Immature natural killer cell (primary cell): ENCODE measurements at regions not wholly inside any gene's neighbourhood (a gene's known extent, or its start where the extent isn't known, plus 50 kb on each side); places are given as distances from the start of the nearest gene placed in this dataset.

Experiments used
- DNase-seq, 3 donors: peaks; one replicate each; pipeline ENCODE4 v3.0.0; 2022; ENCODE audit warnings: mixed read lengths in 1 of 3
- H3K27ac Mint-ChIP-seq, 6 donors: one replicate each; pipeline ENCODE4 v1.8.0; 2020; ENCODE audit warnings: mixed read lengths in 6 of 6, mild to moderate bottlenecking in 5 of 6, inconsistent platforms in 4 of 6, moderate library complexity in 3 of 6
- H3K27me3 Mint-ChIP-seq, 3 donors: one replicate each; pipeline ENCODE4 v1.8.0; 2020 to 2021; ENCODE audit warnings: low read depth in 3 of 3, mild to moderate bottlenecking in 3 of 3, mixed read lengths in 3 of 3, moderate library complexity in 3 of 3, inconsistent platforms in 1 of 3
- H3K36me3 Mint-ChIP-seq, 3 donors: one replicate each; pipeline ENCODE4 v1.8.0; 2020; ENCODE audit warnings: mixed read lengths in 3 of 3, inconsistent platforms in 2 of 3, mild to moderate bottlenecking in 2 of 3
- H3K4me1 Mint-ChIP-seq, 2 donors: one replicate each; pipeline ENCODE4 v1.8.0; 2020; ENCODE audit warnings: inconsistent platforms in 2 of 2, mild to moderate bottlenecking in 2 of 2, mixed read lengths in 2 of 2, moderate library complexity in 1 of 2
- H3K4me3 Mint-ChIP-seq, 5 donors: one replicate each; pipeline ENCODE4 v1.8.0; 2020; ENCODE audit warnings: mild to moderate bottlenecking in 5 of 5, mixed read lengths in 5 of 5, inconsistent platforms in 3 of 5, moderate library complexity in 3 of 5
- H3K9me3 Mint-ChIP-seq, 6 donors: one replicate each; pipeline ENCODE4 v1.8.0; 2020; ENCODE audit warnings: mild to moderate bottlenecking in 6 of 6, mixed read lengths in 6 of 6, inconsistent platforms in 4 of 6, moderate library complexity in 3 of 6

DNA sequence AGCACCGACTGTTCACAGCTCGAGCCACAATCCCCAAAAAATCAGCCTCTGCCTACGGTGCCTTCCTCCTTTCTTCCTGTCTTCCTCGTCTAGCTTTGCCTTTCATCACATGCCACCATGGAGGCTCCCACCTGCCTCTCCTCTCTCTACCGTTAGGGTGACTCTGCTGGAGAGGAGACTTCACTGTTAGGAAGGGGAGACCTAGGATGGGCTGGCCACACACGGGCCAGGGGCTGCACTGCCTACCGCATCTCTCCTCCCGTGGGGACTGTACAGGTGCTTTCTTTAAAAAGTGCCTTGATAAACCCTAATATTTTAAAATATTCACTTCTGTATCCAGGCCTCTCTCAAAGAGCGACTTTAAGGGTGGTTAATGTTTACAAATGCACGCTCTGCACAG lies 1104.7 kb downstream of the BCL11B start:
- peaks cover 1 to 4% (median 2%) of the 10 kb centered on the region in 3 donors for H3K27me3 Mint-ChIP-seq
- no peak overlapping the region for H3K4me3 Mint-ChIP-seq
- no peak for DNase-seq
- H3K4me1 Mint-ChIP-seq = peaks cover 21 to 27% of the 10 kb centered on the region in 2 donors
- no peaks in the 10 kb centered on the region for H3K9me3 Mint-ChIP-seq
- no peak overlapping the region for H3K27ac Mint-ChIP-seq
- peaks cover 0 to 9% (median 0%) of the 10 kb centered on the region in 3 donors for H3K36me3 Mint-ChIP-seq

DNA sequence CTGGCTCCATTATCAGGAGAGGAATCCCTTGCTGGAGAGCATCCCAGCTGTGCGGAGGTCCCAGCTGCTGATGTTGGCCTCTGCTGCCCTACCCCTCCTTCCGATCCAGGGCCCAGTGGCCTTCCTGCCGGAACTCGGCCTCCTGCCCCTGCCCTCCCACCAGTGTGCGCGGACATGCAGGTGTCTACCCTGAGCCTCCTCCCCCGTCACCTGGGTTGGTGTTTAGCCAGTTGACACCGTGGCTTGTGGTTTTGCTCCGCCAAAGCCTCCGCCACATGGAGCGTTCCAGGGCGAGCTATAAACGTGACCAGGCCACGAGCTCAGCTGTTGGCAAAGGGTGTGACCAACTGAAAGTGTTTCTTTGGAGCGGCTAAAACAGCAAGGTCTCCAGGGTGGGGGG lies 1104.3 kb downstream of the BCL11B start:
- peaks cover 25 to 31% of the 10 kb centered on the region in 2 donors for H3K4me1 Mint-ChIP-seq
- no peak overlapping the region for H3K4me3 Mint-ChIP-seq
- H3K9me3 Mint-ChIP-seq = no peaks in the 10 kb centered on the region
- H3K27me3 Mint-ChIP-seq = peaks cover 1 to 2% (median 2%) of the 10 kb centered on the region in 3 donors
- no peak overlapping the region for H3K27ac Mint-ChIP-seq
- peaks cover 0 to 9% (median 0%) of the 10 kb centered on the region in 3 donors for H3K36me3 Mint-ChIP-seq
- DNase-seq = peak in 1 of 3 donors; percentile 9

DNA sequence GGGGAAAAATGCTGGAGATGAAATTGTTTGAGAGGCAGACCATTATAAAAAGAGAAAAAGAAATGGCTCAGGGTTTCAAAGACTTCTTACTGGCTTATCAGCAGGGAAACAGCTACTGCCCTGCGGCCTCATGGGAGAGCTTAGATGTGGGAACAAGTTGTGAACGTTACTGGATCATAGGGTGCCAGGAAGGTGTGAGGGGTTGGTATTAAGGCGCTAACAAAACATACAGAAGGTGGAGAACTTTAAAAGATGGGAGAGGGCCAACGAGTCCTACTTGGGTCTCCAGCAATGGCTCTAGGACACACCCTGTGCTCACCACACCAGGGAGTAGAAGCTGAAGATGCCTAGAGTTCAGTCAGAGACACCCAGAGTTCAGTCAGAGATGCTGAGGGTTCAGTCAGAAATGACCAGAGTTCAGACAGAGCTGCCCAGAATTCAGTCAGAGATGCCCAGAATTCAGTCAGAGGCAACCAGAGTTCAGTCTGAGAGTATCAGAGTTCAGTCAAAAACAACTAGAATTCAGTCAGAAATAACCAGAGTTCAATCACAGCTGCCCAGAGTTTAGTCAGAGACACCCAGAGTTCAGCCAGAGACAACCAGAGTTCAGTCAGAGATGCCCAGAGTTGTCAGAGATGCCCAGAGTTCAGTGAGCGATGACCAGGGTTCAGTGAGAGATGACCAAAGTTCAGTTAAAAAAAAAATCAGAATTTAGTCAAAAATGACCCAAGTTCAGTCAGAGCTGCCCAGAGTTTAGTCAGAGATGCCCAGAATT lies 1103.6 kb downstream of the BCL11B start:
- DNase-seq = no peak
- Mint-ChIP-seq H3K27ac (peak overlapping the region in 3 of 6 donors; percentile 50 to 81 (median 62)), H3K4me1 (peaks cover 32 to 38% of the 10 kb centered on the region in 2 donors), H3K27me3 (peaks cover 1 to 2% (median 1%) of the 10 kb centered on the region in 3 donors), H3K9me3 (no peaks in the 10 kb centered on the region), H3K4me3 (peak overlapping the region in 1 of 5 donors; percentile 18), H3K36me3 (peaks cover 0 to 9% (median 0%) of the 10 kb centered on the region in 3 donors)

DNA sequence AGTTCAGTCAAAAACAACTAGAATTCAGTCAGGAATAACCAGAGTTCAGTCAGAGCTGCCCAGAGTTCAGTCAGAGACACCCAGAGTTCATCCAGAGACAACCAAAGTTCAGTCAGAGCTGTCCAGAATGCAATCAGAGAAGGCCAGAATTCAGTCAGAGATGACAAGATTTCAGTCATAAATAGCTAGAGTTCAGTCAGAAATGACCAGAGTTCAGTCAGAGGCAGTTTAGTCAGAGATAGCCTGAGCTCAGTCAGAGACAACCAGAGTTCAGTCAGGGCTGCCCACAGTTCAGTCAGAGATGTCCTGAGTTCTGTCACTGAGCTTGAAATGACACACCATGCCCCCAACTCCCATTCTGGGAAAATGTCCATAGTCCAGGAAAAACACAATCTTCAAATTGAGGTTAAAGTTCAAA lies 1102.8 kb downstream of the BCL11B start:
- H3K27ac Mint-ChIP-seq = peak overlapping the region in 3 of 6 donors; percentile 50 to 90 (median 68)
- no peak for DNase-seq
- peaks cover 0 to 9% (median 0%) of the 10 kb centered on the region in 3 donors for H3K36me3 Mint-ChIP-seq
- H3K4me1 Mint-ChIP-seq = peaks cover 40 to 45% of the 10 kb centered on the region in 2 donors
- H3K27me3 Mint-ChIP-seq = peaks cover under 1 to 2% (median 1%) of the 10 kb centered on the region in 3 donors
- H3K9me3 Mint-ChIP-seq = no peaks in the 10 kb centered on the region
- H3K4me3 Mint-ChIP-seq = no peak overlapping the region

DNA sequence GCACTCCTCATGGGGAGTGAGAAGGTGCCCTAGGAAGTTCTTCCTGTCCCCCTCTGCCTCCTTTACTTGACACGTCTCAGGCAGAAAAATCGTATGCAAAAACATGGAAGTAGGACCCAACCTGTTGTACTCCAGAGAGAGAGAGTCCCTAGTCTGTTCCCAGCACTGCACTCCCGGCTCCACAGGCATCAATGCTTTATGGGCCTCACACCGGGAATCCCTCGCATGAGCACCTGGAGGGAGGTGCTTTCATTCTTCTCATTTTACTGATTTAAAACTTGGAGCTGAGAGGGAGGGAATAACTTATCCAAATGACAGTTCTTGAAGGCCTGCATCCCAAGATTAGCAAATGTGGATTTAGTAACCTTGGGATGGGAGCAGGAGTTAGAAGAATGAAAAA lies 1101.4 kb downstream of the BCL11B start:
- Mint-ChIP-seq H3K4me1 (peaks cover 54 to 58% of the 10 kb centered on the region in 2 donors), H3K27me3 (peaks cover 0 to 2% (median 1%) of the 10 kb centered on the region in 3 donors), H3K9me3 (no peaks in the 10 kb centered on the region), H3K4me3 (no peak overlapping the region), H3K36me3 (peaks cover 0 to 9% (median 0%) of the 10 kb centered on the region in 3 donors), H3K27ac (peak overlapping the region in 2 of 6 donors; percentile 50 to 88)
- DNase-seq = no peak

DNA sequence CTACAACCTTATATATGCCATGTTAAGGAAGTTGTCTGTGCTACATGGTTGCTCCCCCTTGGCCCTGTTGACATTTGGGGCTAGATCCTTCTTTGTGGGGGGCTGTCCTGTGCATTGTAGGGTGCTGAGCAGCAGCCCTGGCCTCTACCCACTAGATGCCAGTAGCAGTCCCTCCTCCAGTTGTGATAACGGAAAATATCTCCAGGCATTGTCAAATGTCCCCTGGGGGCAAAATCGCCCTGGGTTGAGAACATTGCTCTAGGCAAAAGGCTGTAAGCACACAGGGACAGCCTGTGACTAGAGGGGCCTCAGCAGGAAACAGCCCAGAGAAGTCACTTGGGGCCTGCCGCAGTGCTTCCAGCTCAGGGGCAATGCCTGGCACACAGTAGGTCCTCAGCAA lies 1100.3 kb downstream of the BCL11B start:
- peaks cover 54 to 60% of the 10 kb centered on the region in 2 donors for H3K4me1 Mint-ChIP-seq

DNA sequence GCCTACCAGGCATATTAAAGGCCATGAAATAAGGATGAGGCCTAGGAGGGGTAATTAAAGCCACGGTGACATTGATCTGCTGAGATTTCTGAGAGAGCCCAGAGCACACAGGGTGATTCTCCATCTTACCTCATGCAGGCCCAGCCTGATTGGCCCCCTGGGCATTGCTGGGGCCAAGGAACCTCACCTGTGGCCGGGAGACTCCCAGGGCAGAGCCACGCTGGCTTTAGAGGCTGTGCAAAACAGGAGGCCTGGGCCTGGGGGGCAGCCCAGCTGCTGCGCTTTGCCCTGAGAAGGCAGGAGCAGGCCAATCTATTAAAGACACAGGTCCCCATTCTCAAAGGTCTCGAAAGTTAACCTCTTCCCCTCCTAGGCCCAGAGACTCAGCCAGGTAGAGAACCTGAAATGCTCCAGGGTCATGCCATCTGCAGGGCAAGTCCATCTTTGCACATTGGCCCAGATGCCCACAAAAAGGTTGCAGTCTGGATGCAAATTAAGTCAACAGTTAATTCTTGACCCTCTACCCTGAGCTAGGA lies 1099.7 kb downstream of the BCL11B start:
- H3K9me3 Mint-ChIP-seq = no peaks in the 10 kb centered on the region
- peaks cover under 1 to 3% (median 2%) of the 10 kb centered on the region in 3 donors for H3K27me3 Mint-ChIP-seq
- H3K36me3 Mint-ChIP-seq = peaks cover 0 to 13% (median 0%) of the 10 kb centered on the region in 3 donors
- peak overlapping the region in 1 of 5 donors; percentile 78 for H3K4me3 Mint-ChIP-seq
- no peak for DNase-seq
- peak overlapping the region in 1 of 6 donors; percentile 88 for H3K27ac Mint-ChIP-seq
- H3K4me1 Mint-ChIP-seq = peaks cover 56 to 60% of the 10 kb centered on the region in 2 donors

More for the DNA sequence above, 1100.3 kb downstream of the BCL11B start:
- no peak overlapping the region for H3K4me3 Mint-ChIP-seq
- peaks cover 0 to 3% (median 2%) of the 10 kb centered on the region in 3 donors for H3K27me3 Mint-ChIP-seq
- peaks cover 0 to 13% (median 0%) of the 10 kb centered on the region in 3 donors for H3K36me3 Mint-ChIP-seq
- no peaks in the 10 kb centered on the region for H3K9me3 Mint-ChIP-seq
- peak overlapping the region in 4 of 6 donors; percentile 40 to 88 (median 72) for H3K27ac Mint-ChIP-seq
- no peak for DNase-seq

DNA sequence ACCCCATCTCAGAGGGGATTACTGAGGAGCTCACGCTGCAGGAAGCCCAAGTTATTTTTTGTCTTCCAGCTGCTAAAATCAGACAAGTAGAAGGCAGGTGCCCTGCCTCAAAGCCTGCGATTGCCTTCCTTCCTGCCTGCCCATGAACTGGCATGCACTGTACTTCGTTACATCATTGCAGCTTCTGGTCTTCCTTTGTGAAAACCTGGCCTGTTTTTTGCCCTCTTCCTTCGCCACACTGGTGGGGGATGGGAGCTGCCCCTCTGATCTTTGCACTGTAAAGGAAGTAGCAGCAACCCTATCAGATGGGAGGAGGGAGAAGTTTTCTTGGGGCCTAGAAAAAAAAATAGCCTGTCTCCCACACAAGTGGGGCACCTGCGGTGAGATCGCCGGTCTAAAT lies 1098.7 kb downstream of the BCL11B start:
- H3K36me3 Mint-ChIP-seq = peaks cover 0 to 10% (median 0%) of the 10 kb centered on the region in 3 donors
- peak overlapping the region; percentile 74 to 88 (median 82) for H3K27ac Mint-ChIP-seq
- peaks cover 52 to 53% of the 10 kb centered on the region in 2 donors for H3K4me1 Mint-ChIP-seq
- peaks cover 0 to 3% (median 3%) of the 10 kb centered on the region in 3 donors for H3K27me3 Mint-ChIP-seq
- DNase-seq = peak; percentile 28 to 54 (median 42)
- no peaks in the 10 kb centered on the region for H3K9me3 Mint-ChIP-seq
- H3K4me3 Mint-ChIP-seq = peak overlapping the region; percentile 55 to 85 (median 75)

DNA sequence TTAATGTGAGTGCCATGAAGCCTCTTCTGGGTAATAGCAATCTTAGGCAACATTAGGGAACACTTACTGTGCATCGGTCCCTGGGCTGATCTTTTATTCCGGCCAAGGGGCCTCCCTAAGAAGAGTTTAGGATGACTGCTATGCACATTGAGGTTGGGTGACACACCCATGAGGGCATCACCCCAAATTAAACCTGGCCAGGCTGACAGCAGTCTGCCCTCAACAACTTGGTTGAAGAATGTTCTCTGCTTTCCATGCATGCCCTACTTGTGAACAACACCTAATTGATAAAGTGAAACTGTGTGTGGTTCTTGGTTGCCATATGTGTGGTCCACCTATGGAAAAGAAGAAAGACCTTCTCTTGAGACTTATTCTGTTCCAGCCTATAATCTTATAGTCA lies 1098.0 kb downstream of the BCL11B start:
- Mint-ChIP-seq H3K4me3 (peak overlapping the region in 4 of 5 donors; percentile 19 to 78 (median 45)), H3K9me3 (no peaks in the 10 kb centered on the region), H3K27ac (peak overlapping the region in 5 of 6 donors; percentile 54 to 88 (median 79)), H3K36me3 (peaks cover 0 to 3% (median 0%) of the 10 kb centered on the region in 3 donors), H3K4me1 (peaks cover 46 to 48% of the 10 kb centered on the region in 2 donors), H3K27me3 (peaks cover 0 to 3% (median 3%) of the 10 kb centered on the region in 3 donors)
- peak in 1 of 3 donors; percentile 9 for DNase-seq

DNA sequence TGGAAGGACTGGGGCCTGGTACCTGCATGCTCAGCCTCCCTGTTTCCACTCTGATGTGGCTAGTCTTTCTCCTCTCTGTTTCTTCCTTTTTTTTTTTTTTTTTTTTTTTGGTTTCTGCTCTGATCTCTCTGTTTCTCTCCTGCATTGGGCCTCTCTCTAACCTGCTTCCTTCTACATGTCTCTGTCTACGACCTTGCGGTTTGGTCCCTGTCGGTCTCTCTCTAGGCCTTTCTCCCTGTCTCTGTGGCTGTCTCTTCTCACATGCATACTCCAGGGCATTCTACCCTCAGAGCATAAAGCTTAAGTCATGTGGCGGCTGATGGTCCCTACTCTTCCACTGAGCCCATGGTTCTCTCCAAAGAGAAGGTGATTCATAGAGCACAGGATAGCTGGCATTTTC lies 1096.6 kb downstream of the BCL11B start:
- Mint-ChIP-seq H3K9me3 (peaks cover 0 to 4% (median 0%) of the 10 kb centered on the region in 6 donors), H3K27me3 (peaks cover 0 to 3% (median 2%) of the 10 kb centered on the region in 3 donors), H3K4me1 (peaks cover 39 to 48% of the 10 kb centered on the region in 2 donors), H3K27ac (peak overlapping the region in 3 of 6 donors; percentile 50 to 88 (median 51)), H3K36me3 (peaks cover 0 to 3% (median 0%) of the 10 kb centered on the region in 3 donors), H3K4me3 (peak overlapping the region in 1 of 5 donors; percentile 2)
- no peak for DNase-seq

DNA sequence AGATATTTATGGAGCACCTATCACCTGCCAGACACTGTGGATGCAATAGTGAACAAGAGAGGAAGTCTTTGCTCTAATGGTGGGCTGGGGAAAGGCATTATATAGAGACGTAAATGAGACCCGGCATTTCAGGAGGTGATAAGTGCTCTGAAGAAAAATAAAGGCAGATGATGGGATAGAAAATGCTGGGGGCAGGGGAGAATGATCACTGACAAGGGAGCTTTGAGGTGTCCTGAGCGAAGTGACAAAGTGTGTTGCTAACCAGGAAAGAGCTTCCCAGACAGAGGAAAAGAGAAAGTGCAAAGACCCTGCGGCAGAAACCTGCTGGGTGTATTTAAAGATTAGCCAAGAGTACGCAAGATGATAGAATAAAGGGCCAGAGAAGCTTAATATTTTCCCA lies 1096.1 kb downstream of the BCL11B start:
- Mint-ChIP-seq H3K9me3 (peaks cover 0 to 5% (median 0%) of the 10 kb centered on the region in 6 donors), H3K27ac (peak overlapping the region in 1 of 6 donors; percentile 42), H3K36me3 (peaks cover 0 to 3% (median 0%) of the 10 kb centered on the region in 3 donors), H3K27me3 (peaks cover 2 to 3% (median 2%) of the 10 kb centered on the region in 3 donors), H3K4me1 (peaks cover 39 to 48% of the 10 kb centered on the region in 2 donors), H3K4me3 (no peak overlapping the region)
- DNase-seq = no peak

DNA sequence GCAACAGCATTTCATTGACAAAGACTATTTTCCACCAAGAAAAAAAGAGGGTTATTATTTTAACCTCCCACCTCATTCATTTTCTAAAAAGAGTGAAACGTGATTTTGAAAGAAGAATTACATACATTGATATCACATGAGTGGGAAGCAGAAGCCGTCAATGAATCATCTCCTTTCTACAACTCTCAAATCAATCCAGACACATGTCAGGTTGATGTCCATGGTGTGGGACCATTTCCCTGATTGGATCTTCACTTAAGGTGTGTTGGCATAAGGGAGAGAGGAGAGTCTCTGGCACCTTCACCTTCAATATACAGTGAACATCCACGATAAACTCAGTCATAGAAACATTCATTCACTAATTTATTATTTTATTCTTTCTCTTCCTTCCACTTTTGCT lies 1095.1 kb downstream of the BCL11B start:
- H3K4me1 Mint-ChIP-seq = peaks cover 33 to 39% of the 10 kb centered on the region in 2 donors
- peaks cover 2 to 6% (median 3%) of the 10 kb centered on the region in 3 donors for H3K27me3 Mint-ChIP-seq
- no peak for DNase-seq
- no peak overlapping the region for H3K4me3 Mint-ChIP-seq
- peaks cover 0 to 3% (median 0%) of the 10 kb centered on the region in 3 donors for H3K36me3 Mint-ChIP-seq
- H3K9me3 Mint-ChIP-seq = peaks cover 0 to 5% (median 0%) of the 10 kb centered on the region in 6 donors
- peak overlapping the region in 1 of 6 donors; percentile 34 for H3K27ac Mint-ChIP-seq

DNA sequence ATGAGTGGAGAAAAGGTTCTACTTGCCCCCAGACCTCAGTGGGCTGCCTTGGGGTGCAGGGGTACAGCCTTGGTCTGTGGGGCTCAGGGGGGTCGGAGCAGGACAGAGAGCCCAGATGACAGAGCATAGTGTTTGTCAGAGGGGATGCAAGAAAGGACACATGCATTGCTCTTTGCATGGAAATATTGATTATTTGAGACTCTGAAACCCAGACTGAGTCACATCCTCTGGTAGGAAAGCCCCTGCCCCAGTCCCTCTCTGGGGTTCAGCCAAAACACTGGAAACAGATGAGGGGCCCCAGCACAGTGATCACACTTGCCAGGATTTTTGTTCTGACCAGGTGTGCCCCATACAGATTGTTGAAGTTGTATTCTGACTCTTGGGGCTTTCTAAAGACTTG lies 1094.4 kb downstream of the BCL11B start:
- Mint-ChIP-seq H3K4me3 (no peak overlapping the region), H3K27me3 (peaks cover 2 to 6% (median 3%) of the 10 kb centered on the region in 3 donors), H3K9me3 (peaks cover 0 to 5% (median 0%) of the 10 kb centered on the region in 6 donors), H3K27ac (peak overlapping the region in 1 of 6 donors; percentile 12), H3K36me3 (peaks cover 0 to 3% (median 0%) of the 10 kb centered on the region in 3 donors), H3K4me1 (peaks cover 34 to 38% of the 10 kb centered on the region in 2 donors)
- no peak for DNase-seq
